Fibroblast of mammary gland (primary cell): ENCODE measurements at regions not wholly inside any gene's neighbourhood (a gene's known extent, or its start where the extent isn't known, plus 50 kb on each side); places are given as distances from the start of the nearest gene placed in this dataset.

ENCODE experiments used
- DNase-seq: peaks from one replicate; pipeline ENCODE4 v3.0.0-alpha.2; 2010; ENCODE audit warnings: low read depth
- H3K4me3 ChIP-seq: 2 replicates; pipeline ENCODE4 v1.5.1; 2011; ENCODE audit warnings: low read depth, mild to moderate bottlenecking, low read length, moderate library complexity; ENCODE audit not compliant: control insufficient read depth
- TF ChIP-seq, protein P1 (sequence below): conservative IDR thresholded peaks from 2 replicates; pipeline ENCODE4 v1.5.1; 2011; ENCODE audit warnings: low read depth, low read length, inconsistent platforms; ENCODE audit not compliant: control insufficient read depth, insufficient read depth

DNA sequence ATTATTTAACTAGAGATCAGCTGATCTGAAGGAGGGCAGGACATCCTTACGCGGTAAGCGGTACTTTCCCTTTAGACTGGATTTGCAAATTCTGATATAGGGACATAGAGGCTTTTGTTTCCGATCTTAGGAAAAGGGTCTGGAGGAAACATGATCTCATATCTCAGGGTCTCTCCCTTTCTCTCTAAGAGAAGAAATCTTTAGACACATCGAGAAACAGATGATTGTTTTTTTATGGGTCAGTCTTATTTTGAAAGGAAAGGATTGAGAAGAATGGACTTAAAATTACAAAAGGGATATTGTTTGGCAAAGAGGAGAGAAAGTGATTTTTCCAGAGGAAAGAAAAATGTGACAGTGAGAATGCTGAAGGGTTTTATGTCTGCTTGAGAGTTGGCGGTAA is 83.9 kb upstream of the OGFRL1 start:
- TF ChIP-seq, protein P1, sequence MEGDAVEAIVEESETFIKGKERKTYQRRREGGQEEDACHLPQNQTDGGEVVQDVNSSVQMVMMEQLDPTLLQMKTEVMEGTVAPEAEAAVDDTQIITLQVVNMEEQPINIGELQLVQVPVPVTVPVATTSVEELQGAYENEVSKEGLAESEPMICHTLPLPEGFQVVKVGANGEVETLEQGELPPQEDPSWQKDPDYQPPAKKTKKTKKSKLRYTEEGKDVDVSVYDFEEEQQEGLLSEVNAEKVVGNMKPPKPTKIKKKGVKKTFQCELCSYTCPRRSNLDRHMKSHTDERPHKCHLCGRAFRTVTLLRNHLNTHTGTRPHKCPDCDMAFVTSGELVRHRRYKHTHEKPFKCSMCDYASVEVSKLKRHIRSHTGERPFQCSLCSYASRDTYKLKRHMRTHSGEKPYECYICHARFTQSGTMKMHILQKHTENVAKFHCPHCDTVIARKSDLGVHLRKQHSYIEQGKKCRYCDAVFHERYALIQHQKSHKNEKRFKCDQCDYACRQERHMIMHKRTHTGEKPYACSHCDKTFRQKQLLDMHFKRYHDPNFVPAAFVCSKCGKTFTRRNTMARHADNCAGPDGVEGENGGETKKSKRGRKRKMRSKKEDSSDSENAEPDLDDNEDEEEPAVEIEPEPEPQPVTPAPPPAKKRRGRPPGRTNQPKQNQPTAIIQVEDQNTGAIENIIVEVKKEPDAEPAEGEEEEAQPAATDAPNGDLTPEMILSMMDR: no peak
- H3K4me3 ChIP-seq: no peak overlapping the region
- DNase-seq: no peak

DNA sequence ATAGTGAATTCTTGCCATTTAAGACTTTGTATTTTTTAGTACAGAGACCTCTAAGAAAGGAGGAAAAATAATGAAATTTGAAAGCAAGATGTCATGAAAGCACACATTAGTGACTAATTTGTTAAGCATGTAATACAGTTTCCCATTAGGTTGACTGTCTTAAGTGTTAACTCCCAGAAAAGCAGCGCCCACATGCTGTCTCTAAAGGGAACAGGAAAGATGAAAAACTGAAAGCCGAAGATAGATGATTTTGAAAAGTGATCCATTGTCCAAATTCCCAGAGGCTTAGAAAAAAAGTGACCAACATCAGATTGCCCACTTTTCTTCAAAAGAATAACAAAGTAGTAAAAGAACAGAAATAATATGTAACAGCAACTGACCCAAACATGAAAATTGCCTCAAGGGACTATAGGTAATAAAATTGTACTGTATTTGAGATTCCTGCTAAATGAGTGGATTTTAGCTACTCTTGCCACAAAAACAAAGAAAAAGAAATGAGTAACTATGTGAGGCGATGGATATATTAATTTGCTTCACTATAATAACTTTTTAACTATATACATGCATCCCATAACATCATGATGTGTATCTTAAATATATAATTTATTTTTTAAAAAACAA is 83.2 kb upstream of the OGFRL1 start:
- DNase-seq: peak; percentile 70
- TF ChIP-seq, protein P1: peak; percentile 4
- H3K4me3 ChIP-seq: no peak overlapping the region

DNA sequence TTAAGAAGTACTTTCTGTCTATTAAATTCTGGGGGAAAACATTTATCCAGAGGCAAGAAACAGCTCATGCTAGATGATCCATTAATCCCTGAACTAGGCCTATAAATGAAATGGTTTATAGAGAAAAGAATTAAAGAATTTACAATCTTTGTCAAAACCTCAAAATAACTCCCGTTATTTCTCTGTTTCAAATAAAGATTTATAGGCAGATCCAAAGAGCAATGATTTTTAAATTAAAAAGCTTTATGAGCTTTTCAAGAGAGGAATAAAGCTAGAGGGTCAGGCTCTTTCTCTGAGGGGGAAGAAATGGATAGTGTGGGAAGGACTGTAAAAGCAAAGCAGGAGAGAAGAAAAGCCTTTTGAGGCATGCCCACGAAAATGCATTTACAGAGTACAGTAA is 82.5 kb upstream of the OGFRL1 start:
- TF ChIP-seq, protein P1: no peak
- DNase-seq: no peak

DNA sequence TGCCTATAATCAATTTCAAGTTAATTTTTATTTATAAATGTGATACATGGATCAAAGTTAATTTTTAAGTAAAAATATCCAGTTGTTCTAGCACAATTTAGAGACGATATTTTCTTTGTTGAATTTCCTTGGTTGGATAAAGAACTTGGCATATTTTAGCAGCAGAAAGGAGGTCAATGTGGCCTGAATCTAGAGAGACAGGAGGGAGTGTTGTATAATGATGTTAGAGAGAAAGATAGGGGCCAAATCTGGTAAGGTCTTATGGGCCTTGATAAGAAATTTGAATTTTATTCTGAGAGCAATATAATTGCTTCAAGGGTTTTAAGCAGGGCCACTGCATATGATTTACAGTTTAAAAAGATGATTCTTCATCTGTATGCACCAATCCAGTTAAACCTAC is 79.4 kb upstream of the OGFRL1 start:
- no peak overlapping the region for H3K4me3 ChIP-seq
- no peak for DNase-seq
- TF ChIP-seq, protein P1: no peak

More for the DNA sequence above, 82.5 kb upstream of the OGFRL1 start:
- H3K4me3 ChIP-seq: no peak overlapping the region

DNA sequence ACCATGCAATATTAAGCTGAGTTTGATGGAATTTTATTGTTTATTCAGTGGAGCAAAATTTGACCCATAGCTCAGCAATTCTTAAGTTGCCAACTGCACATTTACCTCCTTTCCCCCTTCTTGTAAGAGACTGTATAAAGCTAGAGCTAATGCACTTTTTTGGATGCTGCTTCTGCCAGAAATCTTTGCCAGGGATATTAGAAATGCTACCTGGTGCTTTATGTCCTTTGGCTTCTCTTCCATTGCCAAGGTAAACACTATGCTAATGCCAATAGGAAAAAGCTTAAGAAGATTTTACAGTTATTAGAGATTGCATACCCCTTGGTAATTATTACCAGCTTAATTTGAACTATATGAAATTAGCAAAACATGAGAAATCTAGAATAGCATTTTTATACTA is 79.0 kb upstream of the OGFRL1 start:
- TF ChIP-seq, protein P1: no peak
- no peak overlapping the region for H3K4me3 ChIP-seq
- no peak for DNase-seq

DNA sequence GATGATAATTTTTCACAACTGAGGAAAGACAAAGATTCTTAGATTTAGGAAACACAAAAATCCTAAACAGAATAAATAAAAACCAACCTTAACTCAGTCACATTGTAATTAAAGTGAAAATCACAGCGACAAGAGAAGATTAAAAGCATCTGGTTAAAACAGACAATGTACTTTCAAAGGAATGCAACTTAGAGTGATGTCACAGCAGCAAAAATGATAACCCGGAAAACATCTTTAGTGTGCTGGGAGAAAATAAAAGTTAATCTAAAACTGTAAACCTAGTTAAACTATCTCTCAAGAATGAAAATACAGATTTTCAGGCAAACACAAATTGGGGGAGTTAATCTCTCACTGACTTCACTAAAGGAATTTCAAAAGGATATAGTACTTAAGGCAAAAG is 76.8 kb upstream of the OGFRL1 start:
- no peak overlapping the region for H3K4me3 ChIP-seq
- TF ChIP-seq, protein P1: no peak
- peak; percentile 34 for DNase-seq

DNA sequence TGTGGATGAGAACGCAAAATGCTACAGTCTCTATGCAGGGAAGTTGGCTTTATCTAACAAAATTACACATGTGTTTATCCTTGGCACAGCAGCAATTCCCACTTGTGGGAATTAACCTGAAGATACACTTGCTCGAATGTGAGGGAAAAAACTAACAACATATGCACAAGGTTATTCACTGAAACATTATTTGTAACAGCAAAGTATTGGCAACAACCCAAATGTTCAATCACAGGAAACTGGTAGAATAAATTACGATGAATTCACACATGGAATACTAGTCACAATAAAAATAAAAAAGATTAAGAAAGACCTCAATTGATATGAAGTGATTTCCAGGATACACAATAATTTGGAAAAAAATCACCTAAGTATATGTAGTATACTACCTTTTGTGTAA is 68.1 kb upstream of the OGFRL1 start:
- no peak overlapping the region for H3K4me3 ChIP-seq
- no peak for DNase-seq
- TF ChIP-seq, protein P1: no peak
